Central memory CD4-positive, alpha-beta T cell (primary cell): ENCODE measurements at regions not wholly inside any gene's neighbourhood (a gene's known extent, or its start where the extent isn't known, plus 50 kb on each side); places are given as distances from the start of the nearest gene placed in this dataset.
"Not testable (repeated sequence)": the region's sequence is repeated elsewhere in the genome, so short reads cannot be mapped to it uniquely, and the experiment has no call there.

Source experiments
- DNase-seq: peaks from one replicate; pipeline ENCODE4 v3.0.0; 2022

GRCh38 chr3:177610262-177610661, 413.0 kb upstream of the TBL1XR1 start:
- no peak for DNase-seq

- DNase-seq, result no peak
Measured at GRCh38 chr3:177610686-177611633, 413.7 kb upstream of the TBL1XR1 start.

GRCh38 chr3:177611752-177612334, 414.6 kb upstream of the TBL1XR1 start:
- no peak for DNase-seq

GRCh38 chr3:177613901-177614300, 416.6 kb upstream of the TBL1XR1 start:
- DNase-seq, result no peak

- no peak for DNase-seq
Measured at GRCh38 chr3:177615015-177615414, 417.7 kb upstream of the TBL1XR1 start.

GRCh38 chr3:177618873-177619733, 421.8 kb upstream of the TBL1XR1 start:
- DNase-seq, result no peak

- no peak for DNase-seq
Measured at GRCh38 chr3:177620073-177620472, 422.8 kb upstream of the TBL1XR1 start.

GRCh38 chr3:177622520-177622919, 425.2 kb upstream of the TBL1XR1 start:
- DNase-seq, result no peak

- DNase-seq, result no peak
Measured at GRCh38 chr3:177622982-177623617, 425.8 kb upstream of the TBL1XR1 start.

GRCh38 chr3:177624528-177625495, 427.5 kb upstream of the TBL1XR1 start:
- DNase-seq, result no peak

- DNase-seq, result no peak
Measured at GRCh38 chr3:177626045-177626444, 428.8 kb upstream of the TBL1XR1 start.

GRCh38 chr3:177628095-177628719, 430.9 kb upstream of the TBL1XR1 start:
- DNase-seq, result not testable (repeated sequence)

GRCh38 chr3:177629276-177629675, 432.0 kb upstream of the TBL1XR1 start:
- DNase-seq, result no peak

- DNase-seq, result no peak
Measured at GRCh38 chr3:177633671-177634207, 436.5 kb upstream of the TBL1XR1 start.

GRCh38 chr3:177635601-177636106, 438.4 kb upstream of the TBL1XR1 start:
- DNase-seq, result not testable (repeated sequence)

- DNase-seq, result no peak
Measured at GRCh38 chr3:177640319-177640965, 443.2 kb upstream of the TBL1XR1 start.

- DNase-seq, result no peak
Measured at GRCh38 chr3:177641206-177641605, 443.9 kb upstream of the TBL1XR1 start.

- DNase-seq, result no peak
Measured at GRCh38 chr3:177642042-177642803, 444.9 kb upstream of the TBL1XR1 start.

- peak; percentile 48 for DNase-seq
Measured at GRCh38 chr3:177642804-177643125, 445.5 kb upstream of the TBL1XR1 start.
